HTR-8/SVneo (cell line): ENCODE measurements at regions not wholly inside any gene's neighbourhood (a gene's known extent, or its start where the extent isn't known, plus 50 kb on each side); places are given as distances from the start of the nearest gene placed in this dataset.
"Not testable (repeated sequence)": the region's sequence is repeated elsewhere in the genome, so short reads cannot be mapped to it uniquely, and the experiment has no call there.

ENCODE experiments used
- DNase-seq: peaks from one replicate; pipeline ENCODE4 v3.0.0; 2011; ENCODE audit warnings: low spot score, mixed read lengths; ENCODE audit not compliant: insufficient read length
- FAIRE-seq: peaks from 2 replicates; lab custom pipeline; 2011; peaks lifted over from hg19 to GRCh38; lab: Jason Lieb, UNC

DNA sequence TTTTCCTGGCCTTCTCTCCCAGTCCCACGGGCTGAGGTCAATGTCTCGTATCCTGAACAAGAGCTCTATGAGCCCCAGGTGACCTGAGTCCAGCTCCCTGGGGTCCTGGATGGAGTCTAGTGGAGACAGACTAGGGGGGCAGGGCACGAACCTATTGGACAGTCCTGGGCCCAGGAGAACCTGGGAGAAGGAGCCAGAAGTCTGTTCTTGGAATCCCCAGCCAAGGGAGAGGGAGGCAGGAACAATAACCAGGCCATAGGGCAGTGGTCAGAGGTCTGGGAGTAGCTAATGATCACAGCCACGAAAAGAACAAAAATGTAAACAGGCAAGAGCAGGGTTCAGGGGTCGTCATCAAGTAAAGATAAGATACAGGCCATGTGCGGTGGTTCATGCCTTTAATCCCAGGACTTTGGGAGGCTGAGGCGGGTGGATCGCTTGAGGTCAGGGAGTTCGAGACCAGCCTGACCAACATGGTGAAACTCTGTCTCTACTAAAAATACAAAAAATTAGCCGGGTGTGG, 60.8 kb downstream of the COPRS start:
- DNase-seq (no peak), FAIRE-seq (no peak)

- not testable (repeated sequence) for DNase-seq, FAIRE-seq
These were observed 63.1 kb downstream of the COPRS start for GRCh38 chr17:31795941-31796340.

DNA sequence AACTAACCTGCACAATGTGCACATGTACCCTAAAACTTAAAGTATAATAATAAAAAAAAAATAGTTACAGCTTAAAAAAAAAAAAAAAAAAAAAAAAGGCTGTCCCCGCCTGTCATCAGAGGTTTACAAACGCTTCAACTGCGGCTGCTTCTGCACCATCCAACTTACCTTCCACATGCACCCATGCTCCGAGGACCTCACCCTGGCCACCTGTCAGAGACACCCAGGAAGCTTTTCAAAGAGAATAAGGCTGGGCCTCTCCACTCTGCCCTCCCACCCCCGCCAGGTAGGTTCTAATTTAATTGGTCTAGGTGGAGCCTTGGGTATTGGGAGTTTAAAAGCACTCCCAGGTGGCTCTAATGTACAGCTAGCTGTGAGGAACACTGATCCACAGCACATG, 64.9 kb downstream of the COPRS start:
- no peak for DNase-seq
- FAIRE-seq = no peak

- DNase-seq, FAIRE-seq: not testable (repeated sequence)
These were observed 65.4 kb downstream of the COPRS start for GRCh38 chr17:31793634-31794033.

- DNase-seq (no peak), FAIRE-seq (no peak)
These were observed 66.9 kb downstream of the COPRS start for GRCh38 chr17:31792007-31792585.

GRCh38 chr17:31789707-31790505, 69.1 kb downstream of the COPRS start:
- FAIRE-seq (no peak), DNase-seq (no peak)

DNA sequence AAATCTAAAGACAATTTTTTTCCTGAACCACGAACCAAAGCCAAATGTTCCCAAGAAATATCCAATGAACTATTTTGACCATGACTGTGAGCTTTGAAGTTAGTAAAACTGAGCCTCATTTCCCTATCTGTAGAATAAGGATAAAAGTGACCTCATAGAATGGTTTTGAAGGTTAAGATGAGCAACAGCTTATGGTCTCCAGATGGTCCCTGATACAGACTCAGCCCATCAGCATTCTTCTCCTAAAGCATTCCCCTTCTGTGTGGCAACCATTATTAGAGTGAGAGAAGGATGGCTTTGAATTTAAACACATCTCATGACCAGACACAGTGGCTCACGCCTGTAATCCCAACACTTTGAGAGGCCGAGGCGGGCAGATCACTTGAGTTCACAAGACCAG, 70.1 kb downstream of the COPRS start:
- no peak for FAIRE-seq
- no peak for DNase-seq

GRCh38 chr17:31788571-31788946, 70.5 kb downstream of the COPRS start:
- DNase-seq (no peak), FAIRE-seq (no peak)

GRCh38 chr17:31787857-31788570, 71.0 kb downstream of the COPRS start:
- DNase-seq = peak; percentile 79
- FAIRE-seq = peak; percentile 80

- DNase-seq = no peak
These were observed 72.1 kb downstream of the COPRS start for GRCh38 chr17:31786796-31787481.

GRCh38 chr17:31780483-31780882, 78.6 kb downstream of the COPRS start:
- FAIRE-seq (no peak), DNase-seq (no peak)

More at GRCh38 chr17:31786796-31787481, 72.1 kb downstream of the COPRS start:
- no peak for FAIRE-seq

GRCh38 chr17:31778523-31778922, 80.5 kb downstream of the COPRS start:
- DNase-seq (no peak), FAIRE-seq (no peak)

DNA sequence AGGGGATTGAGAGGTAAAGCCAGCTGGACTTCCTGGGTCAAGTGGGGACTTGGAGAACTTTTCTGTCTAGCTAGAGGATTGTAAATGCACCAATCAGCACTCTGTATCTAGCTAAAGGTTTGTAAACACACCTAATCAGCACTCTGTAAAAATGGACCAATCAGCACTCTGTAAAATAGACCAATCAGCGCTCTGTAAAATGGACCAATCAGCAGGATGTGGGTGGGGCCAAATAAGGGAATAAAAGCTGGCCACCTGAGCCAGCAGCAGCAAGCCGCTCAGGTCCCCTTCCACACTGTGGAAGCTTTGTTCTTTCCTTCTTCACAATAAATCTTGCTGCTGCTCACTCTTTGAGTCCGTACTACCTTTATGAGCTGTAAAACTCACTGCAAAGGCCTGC, 87.7 kb downstream of the COPRS start:
- DNase-seq, FAIRE-seq: not testable (repeated sequence)

- FAIRE-seq = not testable (repeated sequence)
These were observed 88.5 kb downstream of the COPRS start for GRCh38 chr17:31770501-31770900.

GRCh38 chr17:31761836-31762510, 97.1 kb downstream of the COPRS start:
- not testable (repeated sequence) for FAIRE-seq, DNase-seq

More at GRCh38 chr17:31770501-31770900, 88.5 kb downstream of the COPRS start:
- DNase-seq = not testable (repeated sequence)

GRCh38 chr17:31758646-31759045, 100.4 kb downstream of the COPRS start:
- DNase-seq (no peak), FAIRE-seq (no peak)

GRCh38 chr17:31757097-31757496, 101.9 kb downstream of the COPRS start:
- FAIRE-seq = no peak
- DNase-seq = no peak

DNA sequence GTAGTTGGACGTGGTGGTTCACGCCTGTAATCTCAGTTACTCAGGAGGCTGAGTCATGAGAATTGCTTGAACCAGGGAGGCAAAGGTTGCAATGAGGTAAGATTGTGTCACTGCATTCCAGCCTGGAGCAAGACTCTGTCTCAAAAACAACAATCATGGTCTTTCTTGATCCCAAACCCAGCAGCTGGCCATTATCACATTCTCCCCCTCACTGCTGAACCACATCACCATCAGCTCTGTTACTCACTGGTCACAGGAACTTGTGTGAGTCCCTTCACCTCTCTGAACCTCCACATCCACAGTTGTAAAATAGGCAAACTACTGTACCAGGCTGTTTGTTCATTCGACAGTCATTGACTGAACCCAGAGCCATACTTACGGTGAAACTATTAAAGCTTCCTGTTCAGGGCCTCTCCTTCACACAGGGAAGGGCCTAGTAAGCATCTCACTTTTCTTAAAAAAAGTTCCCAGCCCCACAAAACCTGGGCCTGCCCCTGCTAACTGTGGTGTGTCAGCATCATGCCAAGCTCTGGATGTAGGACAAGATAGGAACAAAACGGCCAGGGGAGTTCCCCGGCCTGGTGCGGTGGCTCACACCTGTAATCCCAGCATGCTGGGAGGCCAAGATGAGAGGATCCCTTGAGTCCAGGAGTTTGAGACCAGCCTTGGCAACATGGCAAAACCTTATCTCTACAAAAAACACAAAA, 104.7 kb downstream of the COPRS start:
- DNase-seq (peak; percentile 36), FAIRE-seq (peak; percentile 91)

DNA sequence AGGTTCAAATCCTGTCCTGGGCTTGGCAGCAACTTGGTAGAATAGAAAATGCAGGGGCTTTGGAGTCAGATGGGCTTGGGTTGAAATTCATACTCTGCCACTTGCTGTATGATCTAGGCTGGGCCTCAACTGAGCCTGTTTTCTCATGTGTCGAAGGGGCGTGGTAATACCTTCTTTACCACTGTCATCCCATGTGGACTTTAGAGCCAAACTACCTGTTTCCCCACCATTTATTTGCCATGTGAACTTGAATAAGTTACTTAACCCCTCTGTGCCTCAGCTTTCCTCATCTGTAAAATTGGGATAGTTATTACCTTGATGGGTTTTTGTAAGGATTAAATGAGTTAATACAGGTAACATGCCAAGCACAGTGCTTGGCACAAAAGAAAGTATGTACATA, 106.0 kb downstream of the COPRS start:
- no peak for FAIRE-seq
- no peak for DNase-seq
